PFSK-1 (cell line): ENCODE measurements at regions not wholly inside any gene's neighbourhood (a gene's known extent, or its start where the extent isn't known, plus 50 kb on each side); places are given as distances from the start of the nearest gene placed in this dataset.

ENCODE experiments used
- FOXP2 ChIP-seq: optimal IDR thresholded peaks from 2 replicates; pipeline ENCODE3; 2011; ENCODE audit warnings: borderline replicate concordance, control low read depth, inconsistent platforms; ENCODE audit not compliant: insufficient read depth; ENCODE audit errors: extremely low read length, extremely low read depth
- POLR2AphosphoS5 ChIP-seq: IDR thresholded peaks from 2 replicates; pipeline ENCODE4 v1.6.1; 2012; ENCODE audit warnings: low read depth, mild to moderate bottlenecking, control low read depth, low read length, moderate library complexity
- REST ChIP-seq, 2 experiments: IDR thresholded peaks; 2 replicates each; pipeline versions ENCODE4 v1.6.1 to v1.8.0; 2011 to 2012; ENCODE audit warnings: low read depth in 2 of 2, low read length in 2 of 2, control low read depth in 1 of 2, inconsistent platforms in 1 of 2, mild to moderate bottlenecking in 1 of 2, moderate library complexity in 1 of 2; ENCODE audit not compliant: insufficient read depth in 1 of 2
- SIN3A ChIP-seq: IDR thresholded peaks from 2 replicates; pipeline ENCODE4 v1.6.1; 2012; ENCODE audit warnings: mild to moderate bottlenecking, low read length, moderate library complexity, borderline replicate concordance; ENCODE audit not compliant: insufficient read depth
- TAF1 ChIP-seq: IDR thresholded peaks from 2 replicates; pipeline ENCODE4 v1.6.1; 2012; ENCODE audit warnings: low read length, control low read depth, borderline replicate concordance; ENCODE audit not compliant: insufficient read depth

- no peak for TF ChIP-seq REST (IDR thresholded peaks at IDR 0.05; ENCODE audit: insufficient read depth in 1 of 2, low read depth in 2 of 2, low read length in 2 of 2)
- TF ChIP-seq POLR2AphosphoS5, result no peak
- TF ChIP-seq TAF1, result no peak
- TF ChIP-seq SIN3A, result no peak
- no peak for TF ChIP-seq FOXP2
These were observed 385.1 kb downstream of the MZT1 start for GRCh38 chr13:72342364-72342763.
